IMR-90 (cell line): ENCODE measurements at regions not wholly inside any gene's neighbourhood (a gene's known extent, or its start where the extent isn't known, plus 50 kb on each side); places are given as distances from the start of the nearest gene placed in this dataset.

ENCODE experiments used
- BHLHE40 ChIP-seq: fragments of 150-350 bp; IDR thresholded peaks from 2 replicates; pipeline ENCODE4 v1.6.1; 2016; ENCODE audit warnings: mild to moderate bottlenecking, low read depth, low read length
- MAFK ChIP-seq: IDR thresholded peaks from 2 replicates; pipeline ENCODE4 v1.6.1; 2012; ENCODE audit warnings: low read depth, low read length, improper control_type of control experiment
- MXI1 ChIP-seq: IDR thresholded peaks from 2 replicates; pipeline ENCODE4 v1.6.1; 2012; ENCODE audit warnings: low read depth, mild to moderate bottlenecking, low read length, moderate library complexity, borderline replicate concordance
- POLR2A ChIP-seq: IDR thresholded peaks from 2 replicates; pipeline ENCODE4 v1.6.1; 2012; ENCODE audit warnings: mild to moderate bottlenecking, low read depth, low read length
- RAD21 ChIP-seq: IDR thresholded peaks from 2 replicates; pipeline ENCODE4 v1.6.1; 2012; ENCODE audit warnings: low read length, improper control_type of control experiment
- SMC3 ChIP-seq: fragments of 150-350 bp; IDR thresholded peaks from 2 replicates; pipeline ENCODE4 v1.6.1; 2016; ENCODE audit warnings: low read depth, mild to moderate bottlenecking, antibody characterized with exemption, low read length, moderate library complexity
- TF ChIP-seq, protein P1 (sequence below): fragments of 150-350 bp; IDR thresholded peaks from 2 replicates; pipeline ENCODE4 v1.6.1; 2017; ENCODE audit warnings: mild to moderate bottlenecking, antibody characterized with exemption, low read length, low read depth
- TF ChIP-seq, protein P2 (sequence below): conservative IDR thresholded peaks from 2 replicates; pipeline ENCODE4 v1.5.1; 2012; ENCODE audit warnings: mild to moderate bottlenecking, low read depth, low read length, improper control_type of control experiment

DNA sequence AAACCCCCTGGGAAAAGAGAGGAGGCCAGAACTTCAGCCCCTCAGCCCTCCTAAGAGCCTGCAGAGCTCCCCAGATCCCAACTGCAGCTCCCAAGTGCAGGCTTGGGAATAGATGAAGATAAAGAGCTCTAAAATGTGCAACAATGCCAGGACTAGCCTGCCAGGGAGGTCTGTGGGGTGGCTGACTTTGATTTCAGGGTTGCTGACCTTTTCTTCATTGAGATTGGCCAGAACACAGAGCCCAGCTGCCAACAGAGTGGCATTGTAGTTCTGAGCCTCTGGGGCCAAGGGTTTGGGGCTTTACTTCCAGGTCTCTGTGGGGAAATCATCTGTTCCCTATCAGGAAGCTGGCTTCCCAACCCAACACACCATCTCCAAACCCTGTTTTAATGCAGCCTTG, 120.6 kb downstream of the COPRS start:
- TF ChIP-seq, protein P1, sequence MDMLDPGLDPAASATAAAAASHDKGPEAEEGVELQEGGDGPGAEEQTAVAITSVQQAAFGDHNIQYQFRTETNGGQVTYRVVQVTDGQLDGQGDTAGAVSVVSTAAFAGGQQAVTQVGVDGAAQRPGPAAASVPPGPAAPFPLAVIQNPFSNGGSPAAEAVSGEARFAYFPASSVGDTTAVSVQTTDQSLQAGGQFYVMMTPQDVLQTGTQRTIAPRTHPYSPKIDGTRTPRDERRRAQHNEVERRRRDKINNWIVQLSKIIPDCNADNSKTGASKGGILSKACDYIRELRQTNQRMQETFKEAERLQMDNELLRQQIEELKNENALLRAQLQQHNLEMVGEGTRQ: no peak
- TF ChIP-seq RAD21 (no peak), BHLHE40 (no peak), POLR2A (no peak), MXI1 (no peak), MAFK (no peak), SMC3 (no peak)
- TF ChIP-seq, protein P2, sequence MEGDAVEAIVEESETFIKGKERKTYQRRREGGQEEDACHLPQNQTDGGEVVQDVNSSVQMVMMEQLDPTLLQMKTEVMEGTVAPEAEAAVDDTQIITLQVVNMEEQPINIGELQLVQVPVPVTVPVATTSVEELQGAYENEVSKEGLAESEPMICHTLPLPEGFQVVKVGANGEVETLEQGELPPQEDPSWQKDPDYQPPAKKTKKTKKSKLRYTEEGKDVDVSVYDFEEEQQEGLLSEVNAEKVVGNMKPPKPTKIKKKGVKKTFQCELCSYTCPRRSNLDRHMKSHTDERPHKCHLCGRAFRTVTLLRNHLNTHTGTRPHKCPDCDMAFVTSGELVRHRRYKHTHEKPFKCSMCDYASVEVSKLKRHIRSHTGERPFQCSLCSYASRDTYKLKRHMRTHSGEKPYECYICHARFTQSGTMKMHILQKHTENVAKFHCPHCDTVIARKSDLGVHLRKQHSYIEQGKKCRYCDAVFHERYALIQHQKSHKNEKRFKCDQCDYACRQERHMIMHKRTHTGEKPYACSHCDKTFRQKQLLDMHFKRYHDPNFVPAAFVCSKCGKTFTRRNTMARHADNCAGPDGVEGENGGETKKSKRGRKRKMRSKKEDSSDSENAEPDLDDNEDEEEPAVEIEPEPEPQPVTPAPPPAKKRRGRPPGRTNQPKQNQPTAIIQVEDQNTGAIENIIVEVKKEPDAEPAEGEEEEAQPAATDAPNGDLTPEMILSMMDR: no peak
